A549 (cell line): ENCODE measurements at regions not wholly inside any gene's neighbourhood (a gene's known extent, or its start where the extent isn't known, plus 50 kb on each side); places are given as distances from the start of the nearest gene placed in this dataset.

ENCODE experiments used
- ATAC-seq, 2 experiments: fragments of 200-7000 bp in 1 of 2; fragments of >200 bp in 1 of 2; cut with Nextera tagmentation in 1 of 2; cut with Tn5 transposase in 1 of 2; 3 replicates each; pipeline versions ENCODE4 v1.8.0 to v1.9.1; 2018 to 2020; ENCODE audit warnings: mild to moderate bottlenecking in 1 of 2, moderate library complexity in 1 of 2
- CTCF ChIA-PET: fragments of 300-600 bp; sonication (Branson Sonifier 250); formaldehyde crosslinking; extraction: SDS; loops from one replicate; lab custom pipeline; 2021; ENCODE audit warnings: antibody characterized with exemption, inconsistent platforms; lab: Yijun Ruan, JAX
- POLR2A ChIA-PET: fragments of 350-600 bp; formaldehyde crosslinking; extraction: SDS; loops from one replicate; lab custom pipeline; 2021; ENCODE audit warnings: antibody characterized with exemption, inconsistent platforms; lab: Yijun Ruan, JAX
- DNase-seq, 2 experiments: peaks; one replicate each; pipeline versions ENCODE4 v3.0.0 to v3.0.0-alpha.2; 2011 to 2016; ENCODE audit warnings: low read depth in 1 of 2, low spot score in 1 of 2
- FAIRE-seq: peaks from 2 replicates; lab custom pipeline; 2011; peaks lifted over from hg19 to GRCh38; lab: Jason Lieb, UNC
- H3K27ac ChIP-seq, 2 experiments: fragments of >200 bp; sonication (Bioruptor Twin); formaldehyde crosslinking; 3 replicates each; pipeline ENCODE4 v1.5.1; 2016 to 2017
- H3K4me1 ChIP-seq: fragments of >200 bp; sonication (Bioruptor Twin); formaldehyde crosslinking; 3 replicates; pipeline ENCODE4 v1.6.1; 2016
- H3K4me2 ChIP-seq: fragments of >200 bp; sonication (Bioruptor Twin); formaldehyde crosslinking; 3 replicates; pipeline ENCODE4 v1.6.1; 2016
- H3K4me3 ChIP-seq: fragments of >200 bp; sonication (Bioruptor Twin); formaldehyde crosslinking; 3 replicates; pipeline ENCODE4 v1.5.1; 2016
- H3K9me3 ChIP-seq: fragments of >200 bp; sonication (Bioruptor Twin); formaldehyde crosslinking; 3 replicates; pipeline ENCODE4 v1.6.1; 2016
- ATOH8 ChIP-seq: fragments of 250-450 bp; sonication (Bioruptor Pico); IDR thresholded peaks from 2 replicates; pipeline ENCODE4 v1.5.0; 2020; ENCODE audit warnings: low read depth, mild to moderate bottlenecking, moderate library complexity
- CHD2 ChIP-seq: fragments of 150-350 bp; IDR thresholded peaks from 2 replicates; pipeline ENCODE4 v1.6.1; 2014; ENCODE audit warnings: low read length; ENCODE audit not compliant: partially characterized antibody
- CHD4 ChIP-seq: fragments of 200-600 bp; sonication (generic); IDR thresholded peaks from 2 replicates; pipeline ENCODE4 v1.6.1; 2016; ENCODE audit warnings: antibody characterized with exemption, mild to moderate bottlenecking, borderline replicate concordance
- EHF ChIP-seq: fragments of 250-450 bp; sonication (Bioruptor Pico); IDR thresholded peaks from 2 replicates; pipeline ENCODE4 v1.5.0; 2020; ENCODE audit warnings: mild to moderate bottlenecking
- GATA3 ChIP-seq: IDR thresholded peaks from 2 replicates; pipeline ENCODE4 v1.6.1; 2012; ENCODE audit warnings: borderline replicate concordance
- HEYL ChIP-seq: fragments of 250-450 bp; sonication (Bioruptor Pico); IDR thresholded peaks from 2 replicates; pipeline ENCODE4 v1.8.0; 2021; ENCODE audit warnings: mild to moderate bottlenecking, moderate library complexity
- HOXA7 ChIP-seq: fragments of 250-450 bp; sonication (Bioruptor Pico); IDR thresholded peaks from 2 replicates; pipeline ENCODE4 v1.5.0; 2020; ENCODE audit warnings: mild to moderate bottlenecking, moderate library complexity
- HOXB13 ChIP-seq: fragments of 250-450 bp; sonication (Bioruptor Pico); IDR thresholded peaks from 2 replicates; pipeline ENCODE4 v1.5.0; 2020; ENCODE audit warnings: low read depth, mild to moderate bottlenecking, moderate library complexity
- KDM1A ChIP-seq: fragments of 200-600 bp; sonication (generic); IDR thresholded peaks from 2 replicates; pipeline ENCODE4 v1.6.1; 2016; ENCODE audit warnings: low read depth, mild to moderate bottlenecking
- NPAS2 ChIP-seq: fragments of 250-450 bp; sonication (Bioruptor Pico); IDR thresholded peaks from 2 replicates; pipeline ENCODE4 v1.8.0; 2022; ENCODE audit warnings: mild to moderate bottlenecking, moderate library complexity, borderline replicate concordance
- NR3C1 ChIP-seq: fragments of >200 bp; sonication (Bioruptor Twin); formaldehyde crosslinking; IDR thresholded peaks from 3 replicates; pipeline ENCODE4 v1.6.1; 2017
- POLR2A ChIP-seq: IDR thresholded peaks from 2 replicates; pipeline ENCODE4 v1.6.1; 2012; ENCODE audit warnings: mild to moderate bottlenecking, low read length
- RARB ChIP-seq: fragments of 250-450 bp; sonication (Bioruptor Pico); IDR thresholded peaks from 2 replicates; pipeline ENCODE4 v1.8.0; 2021; ENCODE audit warnings: mild to moderate bottlenecking, moderate library complexity
- REST ChIP-seq: fragments of 200-600 bp; sonication (generic); IDR thresholded peaks from 2 replicates; pipeline ENCODE4 v1.6.1; 2016; ENCODE audit warnings: antibody characterized with exemption, mild to moderate bottlenecking, moderate library complexity
- RFX5 ChIP-seq: fragments of 450-650 bp; IDR thresholded peaks from 2 replicates; pipeline ENCODE4 v1.7.1; 2014; ENCODE audit warnings: antibody characterized with exemption, mild to moderate bottlenecking, moderate library complexity
- TFCP2L1 ChIP-seq: fragments of 250-450 bp; sonication (Bioruptor Pico); IDR thresholded peaks from 2 replicates; pipeline ENCODE4 v1.5.0; 2021; ENCODE audit warnings: mild to moderate bottlenecking
- WGBS: methylation state at CpG from one replicate; pipeline ENCODE4 v1.1.6; 2017; ENCODE audit errors: missing lambda C conversion rate; 5-methylcytosine and 5-hydroxymethylcytosine counted together
- TF ChIP-seq, protein P1 (sequence below): IDR thresholded peaks from 2 replicates; pipeline ENCODE4 v1.6.1; 2012; ENCODE audit warnings: low read depth, borderline replicate concordance
- TF ChIP-seq, protein P2 (sequence below): IDR thresholded peaks from 2 replicates; pipeline ENCODE4 v1.6.1; 2012
- TF ChIP-seq, protein P3 (sequence below): fragments of 450-650 bp; IDR thresholded peaks from 2 replicates; pipeline ENCODE4 v1.6.1; 2014; ENCODE audit warnings: antibody characterized with exemption
- TF ChIP-seq, protein P4 (sequence below): IDR thresholded peaks from 2 replicates; pipeline ENCODE4 v1.6.1; 2012

GRCh38 chr20:55782224-55782911 is 223.0 kb downstream of the CBLN4 start:
- FAIRE-seq (no peak), DNase-seq (no peak), ATAC-seq (no peak)
- CTCF ChIA-PET = no interaction called here
- H3K4me1 ChIP-seq = no peaks in the 10 kb centered on the region
- no peak overlapping the region for H3K27ac ChIP-seq
- H3K9me3 ChIP-seq = no peaks in the 10 kb centered on the region
- POLR2A ChIA-PET = no interaction called here
- TF ChIP-seq REST (no peak), HEYL (CRISPR knock-in tag) (no peak), POLR2A (no peak), HOXA7 (CRISPR knock-in tag) (no peak), NR3C1 (no peak), RARB (CRISPR knock-in tag) (no peak), KDM1A (no peak), CHD2 (no peak), EHF (CRISPR knock-in tag) (no peak), NPAS2 (CRISPR knock-in tag) (no peak), GATA3 (no peak), RFX5 (no peak), TFCP2L1 (CRISPR knock-in tag) (no peak)
- TF ChIP-seq, protein P1, sequence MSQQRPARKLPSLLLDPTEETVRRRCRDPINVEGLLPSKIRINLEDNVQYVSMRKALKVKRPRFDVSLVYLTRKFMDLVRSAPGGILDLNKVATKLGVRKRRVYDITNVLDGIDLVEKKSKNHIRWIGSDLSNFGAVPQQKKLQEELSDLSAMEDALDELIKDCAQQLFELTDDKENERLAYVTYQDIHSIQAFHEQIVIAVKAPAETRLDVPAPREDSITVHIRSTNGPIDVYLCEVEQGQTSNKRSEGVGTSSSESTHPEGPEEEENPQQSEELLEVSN = no peak
- TF ChIP-seq, protein P2, sequence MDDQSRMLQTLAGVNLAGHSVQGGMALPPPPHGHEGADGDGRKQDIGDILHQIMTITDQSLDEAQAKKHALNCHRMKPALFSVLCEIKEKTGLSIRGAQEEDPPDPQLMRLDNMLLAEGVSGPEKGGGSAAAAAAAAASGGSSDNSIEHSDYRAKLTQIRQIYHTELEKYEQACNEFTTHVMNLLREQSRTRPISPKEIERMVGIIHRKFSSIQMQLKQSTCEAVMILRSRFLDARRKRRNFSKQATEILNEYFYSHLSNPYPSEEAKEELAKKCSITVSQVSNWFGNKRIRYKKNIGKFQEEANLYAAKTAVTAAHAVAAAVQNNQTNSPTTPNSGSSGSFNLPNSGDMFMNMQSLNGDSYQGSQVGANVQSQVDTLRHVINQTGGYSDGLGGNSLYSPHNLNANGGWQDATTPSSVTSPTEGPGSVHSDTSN = no peak
- TF ChIP-seq, protein P3, sequence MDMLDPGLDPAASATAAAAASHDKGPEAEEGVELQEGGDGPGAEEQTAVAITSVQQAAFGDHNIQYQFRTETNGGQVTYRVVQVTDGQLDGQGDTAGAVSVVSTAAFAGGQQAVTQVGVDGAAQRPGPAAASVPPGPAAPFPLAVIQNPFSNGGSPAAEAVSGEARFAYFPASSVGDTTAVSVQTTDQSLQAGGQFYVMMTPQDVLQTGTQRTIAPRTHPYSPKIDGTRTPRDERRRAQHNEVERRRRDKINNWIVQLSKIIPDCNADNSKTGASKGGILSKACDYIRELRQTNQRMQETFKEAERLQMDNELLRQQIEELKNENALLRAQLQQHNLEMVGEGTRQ = no peak
- H3K4me3 ChIP-seq = no peak overlapping the region
- H3K4me2 ChIP-seq = no peak overlapping the region
- WGBS = 21% methylated on average over 5 of the region's 5 CpGs

- ATAC-seq = no peak
- ChIA-PET CTCF (no interaction called here), POLR2A (no interaction called here)
- FAIRE-seq = no peak
- H3K9me3 ChIP-seq = no peaks in the 10 kb centered on the region
- DNase-seq = no peak
- no peak overlapping the region for H3K4me3 ChIP-seq
- no peak overlapping the region for H3K27ac ChIP-seq
- WGBS = 7% methylated on average over 5 of the region's 5 CpGs
- H3K4me2 ChIP-seq = no peak overlapping the region
- H3K4me1 ChIP-seq = no peaks in the 10 kb centered on the region
- TF ChIP-seq HOXB13 (no peak), ATOH8 (no peak), HEYL (CRISPR knock-in tag) (no peak), REST (no peak), RFX5 (no peak), CHD4 (no peak)
- TF ChIP-seq, protein P4, sequence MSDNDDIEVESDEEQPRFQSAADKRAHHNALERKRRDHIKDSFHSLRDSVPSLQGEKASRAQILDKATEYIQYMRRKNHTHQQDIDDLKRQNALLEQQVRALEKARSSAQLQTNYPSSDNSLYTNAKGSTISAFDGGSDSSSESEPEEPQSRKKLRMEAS = no peak
Measured at GRCh38 chr20:55778796-55779195, 226.5 kb downstream of the CBLN4 start.
